ENCODE measurements at regions not wholly inside any gene's neighbourhood (a gene's known extent, or its start where the extent isn't known, plus 50 kb on each side); places are given as distances from the start of the nearest gene placed in this dataset.

GRCh38 chr15:89399238-89400115, 64.9 kb upstream of the POLG start:
- DNase-seq, result no peak

- no peak for DNase-seq
These were observed 64.2 kb upstream of the POLG start for GRCh38 chr15:89398896-89399237.

- DNase-seq, result no peak
These were observed 63.0 kb upstream of the POLG start for GRCh38 chr15:89397653-89398023.

- no peak for DNase-seq
These were observed 62.4 kb upstream of the POLG start for GRCh38 chr15:89396723-89397652.

GRCh38 chr15:89395996-89396395, 61.4 kb upstream of the POLG start:
- DNase-seq, result no peak

- no peak for DNase-seq
These were observed 60.8 kb upstream of the POLG start for GRCh38 chr15:89395461-89395871.

- DNase-seq, result no peak
These were observed 60.4 kb upstream of the POLG start for GRCh38 chr15:89395031-89395430.

- no peak for DNase-seq
These were observed 58.4 kb upstream of the POLG start for GRCh38 chr15:89393056-89393455.

GRCh38 chr15:89391685-89392257, 57.1 kb upstream of the POLG start:
- DNase-seq, result no peak

- DNase-seq, result no peak
These were observed 55.4 kb upstream of the POLG start for GRCh38 chr15:89389841-89390603.

GRCh38 chr15:89387140-89387903, 52.7 kb upstream of the POLG start:
- DNase-seq, result no peak

GRCh38 chr15:89385596-89386331, 51.1 kb upstream of the POLG start:
- DNase-seq, result no peak
